MM.1S (cell line): ENCODE measurements at regions not wholly inside any gene's neighbourhood (a gene's known extent, or its start where the extent isn't known, plus 50 kb on each side); places are given as distances from the start of the nearest gene placed in this dataset.
A peak's percentile ranks its signal among the peaks of the same experiment; 100 is the strongest.
"Not testable (repeated sequence)": the region's sequence is repeated elsewhere in the genome, so short reads cannot be mapped to it uniquely, and the experiment has no call there.

Experiments used
- DNase-seq: peaks from one replicate; pipeline ENCODE4 v3.0.0-alpha.2; 2015
- H2AFZ ChIP-seq: fragments of 300-600 bp; sonication (generic); 2 replicates; pipeline ENCODE4 v1.6.0; 2016; ENCODE audit warnings: antibody characterized with exemption, low read length
- H3F3A ChIP-seq: fragments of 300-600 bp; sonication (generic); 2 replicates; pipeline ENCODE4 v1.6.1; 2016; ENCODE audit warnings: mild to moderate bottlenecking, antibody characterized with exemption, low read length, moderate library complexity, mixed read lengths; ENCODE audit not compliant: insufficient read depth
- H3K27ac ChIP-seq: fragments of 300-600 bp; sonication (generic); 2 replicates; pipeline ENCODE4 v1.5.1; 2016; ENCODE audit warnings: mild to moderate bottlenecking, low read length
- H3K27me3 ChIP-seq: fragments of 300-600 bp; sonication (generic); replicated peaks from 2 replicates; pipeline ENCODE4 v1.6.0; 2016; ENCODE audit warnings: low read length; ENCODE audit not compliant: insufficient read depth
- H3K36me3 ChIP-seq: fragments of 300-600 bp; sonication (generic); replicated peaks from 2 replicates; pipeline ENCODE4 v1.6.1; 2016; ENCODE audit warnings: mild to moderate bottlenecking, low read length, mixed read lengths; ENCODE audit not compliant: insufficient read depth
- H3K4me1 ChIP-seq: fragments of 300-600 bp; sonication (generic); 2 replicates; pipeline ENCODE4 v1.6.1; 2016; ENCODE audit warnings: low read length, mixed read lengths
- H3K4me2 ChIP-seq: fragments of 300-600 bp; sonication (generic); 2 replicates; pipeline ENCODE4 v1.6.0; 2016; ENCODE audit warnings: low read depth, low read length
- H3K4me3 ChIP-seq: fragments of 300-600 bp; sonication (generic); 2 replicates; pipeline ENCODE4 v1.5.1; 2016; ENCODE audit warnings: low read length, mixed read lengths
- H3K79me2 ChIP-seq: fragments of 300-600 bp; sonication (generic); 2 replicates; pipeline ENCODE4 v1.6.1; 2016; ENCODE audit warnings: mixed run types, low read length, mixed read lengths
- H3K9ac ChIP-seq: fragments of 300-600 bp; sonication (generic); 2 replicates; pipeline ENCODE4 v1.6.1; 2016; ENCODE audit warnings: low read length, mixed read lengths
- H3K9me2 ChIP-seq: fragments of 300-600 bp; sonication (generic); replicated peaks from 2 replicates; pipeline ENCODE4 v1.6.1; 2016; ENCODE audit warnings: mild to moderate bottlenecking, low read length, mixed read lengths; ENCODE audit not compliant: insufficient read depth
- H3K9me3 ChIP-seq: fragments of 300-600 bp; sonication (generic); replicated peaks from 2 replicates; pipeline ENCODE4 v1.6.1; 2016; ENCODE audit warnings: mild to moderate bottlenecking, low read length, mixed read lengths; ENCODE audit not compliant: insufficient read depth
- H4K20me1 ChIP-seq: fragments of 300-600 bp; sonication (generic); 2 replicates; pipeline ENCODE4 v1.6.1; 2016; ENCODE audit warnings: mild to moderate bottlenecking, low read length, moderate library complexity, mixed read lengths; ENCODE audit not compliant: insufficient read depth
- EZH2 ChIP-seq: fragments of 300-600 bp; sonication (generic); optimal IDR thresholded peaks from 2 replicates; pipeline ENCODE3; 2017; ENCODE audit warnings: low read depth, mild to moderate bottlenecking, antibody characterized with exemption, low read length, mixed read lengths
- EZH2phosphoT487 ChIP-seq: fragments of 300-600 bp; sonication (generic); IDR thresholded peaks from 2 replicates; pipeline ENCODE4 v1.6.1; 2018; ENCODE audit warnings: antibody characterized with exemption, low read length
- TF ChIP-seq, protein P1 (sequence below): fragments of 300-600 bp; sonication (generic); IDR thresholded peaks from 2 replicates; pipeline ENCODE4 v1.5.1; 2016; ENCODE audit warnings: antibody characterized with exemption, low read length, mixed read lengths

DNA sequence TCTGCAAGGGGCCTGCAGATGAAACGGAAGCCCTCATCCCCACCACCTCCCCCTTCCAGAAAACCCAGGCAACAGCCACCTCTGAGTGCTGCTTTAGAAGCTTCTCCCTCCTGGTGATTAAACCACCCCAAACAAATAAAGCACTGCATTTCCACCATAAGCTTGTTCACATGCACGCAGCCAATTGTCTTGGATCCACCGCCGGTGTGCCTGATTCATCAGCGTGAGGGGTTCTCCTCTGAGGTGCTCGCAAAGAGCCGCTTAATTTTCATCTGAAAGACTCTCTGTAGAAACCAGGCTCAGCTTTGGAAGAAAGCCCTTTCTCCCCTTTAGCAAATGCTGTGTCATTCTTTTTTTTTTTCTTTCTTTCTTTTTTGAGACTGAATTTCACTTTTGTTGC lies 155.2 kb upstream of the EEF2KMT start:
- H4K20me1 ChIP-seq = no peaks in the 10 kb centered on the region
- H3K4me2 ChIP-seq = no peak overlapping the region
- no peaks in the 10 kb centered on the region for H3K79me2 ChIP-seq
- no peak overlapping the region for H2AFZ ChIP-seq
- H3K9me3 ChIP-seq = no peaks in the 10 kb centered on the region
- H3K36me3 ChIP-seq = no peaks in the 10 kb centered on the region
- TF ChIP-seq EZH2phosphoT487 (no peak), EZH2 (no peak)
- TF ChIP-seq, protein P1, sequence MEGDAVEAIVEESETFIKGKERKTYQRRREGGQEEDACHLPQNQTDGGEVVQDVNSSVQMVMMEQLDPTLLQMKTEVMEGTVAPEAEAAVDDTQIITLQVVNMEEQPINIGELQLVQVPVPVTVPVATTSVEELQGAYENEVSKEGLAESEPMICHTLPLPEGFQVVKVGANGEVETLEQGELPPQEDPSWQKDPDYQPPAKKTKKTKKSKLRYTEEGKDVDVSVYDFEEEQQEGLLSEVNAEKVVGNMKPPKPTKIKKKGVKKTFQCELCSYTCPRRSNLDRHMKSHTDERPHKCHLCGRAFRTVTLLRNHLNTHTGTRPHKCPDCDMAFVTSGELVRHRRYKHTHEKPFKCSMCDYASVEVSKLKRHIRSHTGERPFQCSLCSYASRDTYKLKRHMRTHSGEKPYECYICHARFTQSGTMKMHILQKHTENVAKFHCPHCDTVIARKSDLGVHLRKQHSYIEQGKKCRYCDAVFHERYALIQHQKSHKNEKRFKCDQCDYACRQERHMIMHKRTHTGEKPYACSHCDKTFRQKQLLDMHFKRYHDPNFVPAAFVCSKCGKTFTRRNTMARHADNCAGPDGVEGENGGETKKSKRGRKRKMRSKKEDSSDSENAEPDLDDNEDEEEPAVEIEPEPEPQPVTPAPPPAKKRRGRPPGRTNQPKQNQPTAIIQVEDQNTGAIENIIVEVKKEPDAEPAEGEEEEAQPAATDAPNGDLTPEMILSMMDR = no peak
- H3K27me3 ChIP-seq = no peaks in the 10 kb centered on the region
- DNase-seq = no peak
- H3K27ac ChIP-seq = no peak overlapping the region
- no peak overlapping the region for H3K4me3 ChIP-seq
- no peaks in the 10 kb centered on the region for H3K4me1 ChIP-seq
- H3F3A ChIP-seq = no peaks in the 10 kb centered on the region
- H3K9ac ChIP-seq = no peak overlapping the region
- no peaks in the 10 kb centered on the region for H3K9me2 ChIP-seq

DNA sequence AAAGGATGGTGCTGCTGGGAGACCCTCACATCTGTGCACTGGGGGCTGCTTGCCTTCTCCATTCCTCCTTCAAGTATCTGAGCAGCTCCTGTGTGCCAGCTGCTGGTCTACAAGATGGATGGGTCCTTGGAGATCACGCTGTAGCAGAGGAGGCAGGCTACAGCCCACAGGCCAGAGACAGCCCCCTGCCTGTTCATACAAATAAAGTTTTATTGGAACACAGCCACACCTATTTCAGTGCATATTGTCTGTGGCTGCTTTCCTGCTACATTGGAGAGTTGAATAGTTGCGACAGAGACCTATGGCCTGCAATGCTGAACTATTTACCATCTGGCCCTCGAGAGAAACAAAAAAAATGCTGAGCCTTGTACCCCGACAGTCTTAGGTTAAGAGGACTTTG lies 149.8 kb upstream of the EEF2KMT start:
- not testable (repeated sequence) for H2AFZ ChIP-seq, H3K27ac ChIP-seq

DNA sequence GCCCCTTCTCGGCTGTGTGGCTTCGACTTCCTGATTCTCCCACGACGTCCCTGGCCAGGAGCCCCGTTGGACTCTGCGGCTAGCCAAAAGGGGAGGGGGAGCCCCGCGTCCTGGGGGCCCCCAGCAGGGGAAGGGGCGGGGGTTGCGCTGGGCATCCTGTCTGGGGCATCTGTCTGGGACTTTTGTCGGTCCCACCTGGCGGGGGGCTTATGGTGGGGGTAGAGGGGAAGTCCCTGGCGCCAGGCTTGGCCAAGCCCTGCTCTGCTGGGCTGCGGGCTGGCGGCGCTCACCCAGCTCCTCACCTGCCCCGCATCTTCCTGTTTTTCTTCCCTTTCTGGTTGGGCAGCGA lies 142.7 kb upstream of the EEF2KMT start:
- H3K4me2 ChIP-seq, H3K79me2 ChIP-seq, H3K4me3 ChIP-seq, H3K4me1 ChIP-seq, H3K27me3 ChIP-seq, H3K36me3 ChIP-seq, DNase-seq, H3F3A ChIP-seq, H4K20me1 ChIP-seq, H3K9me2 ChIP-seq, H3K27ac ChIP-seq, H2AFZ ChIP-seq, H3K9ac ChIP-seq, H3K9me3 ChIP-seq: not testable (repeated sequence)

More for the DNA sequence above, 149.8 kb upstream of the EEF2KMT start:
- DNase-seq, H3K4me3 ChIP-seq, H3K36me3 ChIP-seq, H3K9ac ChIP-seq, H3K9me2 ChIP-seq, H4K20me1 ChIP-seq, H3K27me3 ChIP-seq, H3F3A ChIP-seq, H3K4me2 ChIP-seq, H3K4me1 ChIP-seq, H3K79me2 ChIP-seq, H3K9me3 ChIP-seq: not testable (repeated sequence)

DNA sequence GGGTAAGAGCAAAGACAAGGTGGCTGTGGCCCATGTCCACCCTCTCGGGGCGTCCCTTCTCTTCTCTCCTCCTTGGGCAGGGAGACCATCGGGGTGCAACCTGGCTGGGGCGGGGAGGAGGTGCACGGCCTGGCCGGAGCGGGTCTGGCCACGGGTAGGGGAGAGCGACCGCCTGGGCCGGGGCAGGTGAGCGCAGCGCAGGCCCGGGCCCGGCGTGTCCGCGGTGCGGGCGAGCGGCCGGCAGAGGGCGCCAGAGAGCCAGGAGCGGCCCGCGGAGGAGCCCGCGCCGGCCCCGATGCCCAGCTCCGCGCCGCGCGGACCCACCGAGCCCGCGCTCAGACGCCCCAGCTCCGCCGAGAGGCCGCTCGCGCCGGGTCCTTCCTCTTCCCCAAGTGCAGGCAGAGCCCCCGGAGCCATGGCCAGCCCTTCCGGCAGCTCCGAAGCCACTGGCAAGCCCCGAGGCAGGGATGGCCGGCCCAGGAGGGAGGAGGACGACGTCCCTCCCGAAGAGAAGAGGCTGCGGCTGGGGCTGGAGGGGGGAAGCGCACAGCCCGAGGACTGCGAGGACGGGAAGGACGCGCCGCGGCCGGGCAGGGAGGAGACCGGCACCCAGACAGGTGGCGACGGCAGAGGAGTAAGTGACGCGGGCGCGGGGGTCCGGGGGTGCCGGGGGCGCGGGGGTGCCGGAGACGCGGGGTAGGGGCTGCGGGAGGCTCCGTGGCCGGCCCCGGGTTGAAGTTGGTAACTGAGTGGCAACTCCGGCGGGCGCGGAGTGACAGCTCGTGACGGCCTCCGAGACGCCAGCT lies 142.1 kb upstream of the EEF2KMT start:
- H3K9ac ChIP-seq, H3K9me3 ChIP-seq, H2AFZ ChIP-seq, H3F3A ChIP-seq, H3K79me2 ChIP-seq, H3K9me2 ChIP-seq, H3K27me3 ChIP-seq, H4K20me1 ChIP-seq, H3K36me3 ChIP-seq, H3K27ac ChIP-seq, H3K4me2 ChIP-seq, H3K4me1 ChIP-seq, H3K4me3 ChIP-seq: not testable (repeated sequence)
- peak; percentile 18 for DNase-seq
- TF ChIP-seq, protein P1 = peak; percentile 25
